HG02798 (cell line): ENCODE measurements at regions not wholly inside any gene's neighbourhood (a gene's known extent, or its start where the extent isn't known, plus 50 kb on each side); places are given as distances from the start of the nearest gene placed in this dataset.
"Not testable (repeated sequence)": the region's sequence is repeated elsewhere in the genome, so short reads cannot be mapped to it uniquely, and the experiment has no call there.

Experiments
- ATAC-seq: cut with Tn5 transposase; IDR thresholded peaks from one replicate; pipeline ENCODE4 v1.9.1; 2021; ENCODE audit warnings: mild to moderate bottlenecking; ENCODE audit not compliant: unreplicated experiment, poor library complexity

GRCh38 chr2:167701651-167702050 is 545.7 kb downstream of the STK39 start:
- ATAC-seq, result no peak

DNA sequence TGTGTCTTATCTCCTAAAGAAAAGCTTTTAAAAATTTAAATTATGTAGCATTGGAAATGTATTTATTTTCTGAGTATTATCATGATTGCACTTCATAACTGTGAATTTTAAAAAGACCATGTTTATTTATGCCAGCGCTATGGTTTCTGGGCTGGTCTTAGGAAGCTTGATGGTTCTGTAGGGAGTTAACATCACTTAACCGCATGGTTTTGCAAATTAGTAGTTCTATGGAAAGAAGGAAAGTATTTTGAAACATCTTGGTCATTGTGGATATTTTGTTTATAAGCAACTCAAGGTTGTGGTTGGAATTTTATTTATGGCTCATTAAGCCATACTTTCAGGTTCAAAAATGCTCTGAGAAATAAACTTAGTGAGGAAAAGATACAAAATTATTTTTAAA is 549.4 kb downstream of the STK39 start:
- ATAC-seq, result no peak

DNA sequence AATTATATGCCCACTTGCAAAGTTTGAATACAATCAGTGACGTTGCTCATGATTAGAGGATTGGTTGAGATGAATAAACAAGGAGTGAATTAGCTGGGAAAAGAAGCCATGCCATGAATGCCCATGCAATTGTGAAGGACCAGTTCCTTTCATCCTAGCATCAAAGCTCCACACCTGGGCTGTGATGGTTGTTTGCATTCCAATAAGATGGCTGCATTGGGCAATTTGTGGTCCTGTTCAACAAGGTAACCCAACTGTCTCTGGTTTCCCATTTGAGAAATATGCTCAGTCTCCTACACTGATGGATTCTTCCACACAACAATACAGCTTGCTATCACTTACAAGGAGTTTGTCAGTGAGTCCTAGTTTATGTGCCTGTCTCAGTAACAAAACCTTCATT is 550.2 kb downstream of the STK39 start:
- no peak for ATAC-seq

DNA sequence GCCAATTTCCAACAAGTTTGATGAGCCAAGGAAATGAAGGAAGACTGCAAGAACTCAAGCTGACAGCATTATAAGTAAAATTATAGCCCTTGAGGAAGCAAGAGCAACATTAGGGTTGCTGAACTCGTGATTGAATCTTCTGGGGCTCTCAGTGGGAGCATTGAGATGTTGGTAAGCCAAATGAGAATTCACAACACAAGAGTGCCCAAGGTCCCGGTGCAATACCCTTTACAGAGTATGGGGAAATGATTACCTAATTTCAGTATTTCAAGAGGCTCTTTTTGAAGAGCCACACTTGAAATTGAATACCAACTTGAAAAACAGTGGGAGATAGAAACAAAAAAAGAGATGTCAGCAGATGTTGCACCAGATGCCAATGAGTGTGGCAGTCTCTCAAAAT is 554.5 kb downstream of the STK39 start:
- no peak for ATAC-seq

GRCh38 chr2:167692191-167692590 is 555.2 kb downstream of the STK39 start:
- ATAC-seq, result no peak

- no peak for ATAC-seq
Measured at GRCh38 chr2:167689444-167689843, 558.0 kb downstream of the STK39 start.

DNA sequence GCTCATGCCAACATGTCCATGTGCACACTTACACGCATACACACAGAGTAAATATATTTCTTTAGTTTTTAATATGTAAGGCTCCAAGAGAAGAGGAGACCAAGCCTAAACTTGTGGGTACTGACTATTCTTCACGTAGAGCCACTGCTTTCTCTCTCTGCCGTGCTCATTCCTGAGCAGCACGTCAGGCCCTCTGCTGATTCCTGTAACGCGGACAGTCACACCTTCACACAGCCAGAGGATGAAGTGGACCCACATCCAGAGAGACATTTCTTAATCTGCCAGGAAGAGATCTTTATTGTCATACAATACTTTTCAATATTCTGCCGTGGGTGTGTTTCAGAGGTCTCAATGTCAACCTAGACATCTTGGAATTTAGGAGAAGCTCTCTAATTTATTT is 560.7 kb downstream of the STK39 start:
- ATAC-seq, result no peak

DNA sequence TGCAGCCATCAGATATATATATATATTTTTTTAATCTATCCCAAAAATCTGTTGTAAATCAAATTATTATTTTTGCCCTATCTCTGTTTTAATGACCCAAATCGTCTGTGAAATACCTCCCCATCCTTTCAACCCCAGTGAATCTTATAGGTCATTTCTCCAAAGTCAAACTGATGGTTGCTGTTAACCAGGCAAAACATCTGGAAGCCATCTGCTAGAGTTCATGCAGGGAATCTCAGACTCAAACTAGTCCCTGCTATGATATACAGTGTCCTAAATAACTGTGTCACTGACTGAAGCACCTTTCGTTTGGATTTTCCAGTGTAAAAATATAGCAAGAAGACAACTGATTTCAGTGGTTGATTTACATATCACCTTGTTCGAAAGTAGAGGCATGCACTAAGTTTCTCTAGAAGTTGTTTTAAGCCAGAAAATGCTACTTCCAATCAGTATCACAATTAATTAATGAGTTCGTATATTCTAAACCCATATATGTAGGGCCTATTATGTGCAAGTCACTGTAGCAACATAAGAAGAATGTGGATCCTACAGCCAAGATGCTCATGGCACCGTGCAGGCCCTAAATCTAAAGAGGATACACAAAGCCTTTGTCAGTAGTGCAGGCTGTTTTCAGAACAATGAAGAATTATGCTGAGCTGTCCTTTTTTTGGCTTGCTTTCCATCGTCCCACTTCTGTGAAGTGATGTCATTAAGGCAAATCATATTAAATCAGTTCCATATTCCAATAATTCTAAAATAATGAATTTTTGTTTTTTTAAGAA is 566.0 kb downstream of the STK39 start:
- ATAC-seq, result no peak

GRCh38 chr2:167678158-167678557 is 569.2 kb downstream of the STK39 start:
- ATAC-seq, result no peak

DNA sequence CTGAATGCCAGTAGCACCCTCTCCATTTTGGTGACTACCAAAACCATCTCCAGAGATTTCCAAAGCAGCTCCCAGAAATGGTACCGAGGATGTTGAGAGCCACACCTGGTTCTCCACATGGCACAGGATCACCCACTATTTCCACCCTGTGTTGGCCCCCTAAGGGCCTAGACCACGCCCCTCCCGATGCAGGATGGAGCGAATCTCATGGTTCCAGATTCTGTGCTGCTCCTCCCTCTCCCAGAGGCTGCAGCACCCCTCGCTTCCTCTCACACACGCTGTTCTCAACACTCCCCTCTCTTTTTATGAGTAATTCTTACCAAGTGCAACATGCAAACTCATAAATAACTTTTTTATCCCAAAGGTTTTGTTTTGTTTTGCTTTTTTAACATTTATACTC is 571.5 kb downstream of the STK39 start:
- ATAC-seq, result no peak

- ATAC-seq, result no peak
Measured at GRCh38 chr2:167670588-167670987, 576.8 kb downstream of the STK39 start.

- no peak for ATAC-seq
Measured at GRCh38 chr2:167653131-167653530, 594.3 kb downstream of the STK39 start.

- ATAC-seq, result no peak
Measured at GRCh38 chr2:167652401-167652800, 595.0 kb downstream of the STK39 start.

- ATAC-seq, result no peak
Measured at GRCh38 chr2:167651406-167652151, 595.8 kb downstream of the STK39 start.

- no peak for ATAC-seq
Measured at GRCh38 chr2:167646557-167646956, 600.8 kb downstream of the STK39 start.

DNA sequence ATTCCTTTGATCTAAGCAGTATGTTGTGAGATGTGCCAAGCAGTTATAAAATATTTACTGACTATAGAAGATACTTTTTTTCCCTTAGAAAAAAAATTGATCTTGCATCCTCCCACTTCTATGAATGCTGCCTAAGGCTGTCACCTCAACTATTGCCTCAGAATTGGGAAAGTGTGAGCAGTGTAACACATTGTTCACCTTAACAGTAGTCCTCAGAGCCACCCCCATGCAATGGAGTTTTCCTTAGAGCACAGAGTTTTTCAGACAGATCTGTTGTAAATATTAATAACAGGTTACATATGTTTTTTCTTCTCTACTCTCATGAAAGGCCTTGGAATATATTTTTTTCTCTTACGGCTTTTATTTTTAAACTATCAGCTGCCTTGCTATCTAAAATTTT is 607.3 kb downstream of the STK39 start:
- ATAC-seq, result no peak

DNA sequence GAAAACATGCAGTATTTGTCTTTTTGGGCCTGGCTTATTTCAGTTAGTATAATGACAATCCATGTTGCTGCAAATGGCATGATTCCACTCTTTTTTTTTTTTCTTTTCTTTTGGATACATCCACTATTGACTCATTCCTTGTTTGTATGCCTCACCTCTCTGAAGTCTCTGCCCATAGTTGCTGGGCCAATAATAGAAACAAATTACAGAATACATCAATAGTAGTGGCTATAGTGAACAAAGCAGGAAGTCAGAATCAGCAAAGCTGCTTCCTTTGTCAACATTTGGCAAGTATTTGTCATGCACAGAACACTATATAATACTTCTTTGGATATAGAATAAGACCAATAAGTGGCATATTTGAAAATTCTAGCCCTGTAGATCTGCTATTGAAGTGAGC is 609.7 kb downstream of the STK39 start:
- ATAC-seq, result no peak

DNA sequence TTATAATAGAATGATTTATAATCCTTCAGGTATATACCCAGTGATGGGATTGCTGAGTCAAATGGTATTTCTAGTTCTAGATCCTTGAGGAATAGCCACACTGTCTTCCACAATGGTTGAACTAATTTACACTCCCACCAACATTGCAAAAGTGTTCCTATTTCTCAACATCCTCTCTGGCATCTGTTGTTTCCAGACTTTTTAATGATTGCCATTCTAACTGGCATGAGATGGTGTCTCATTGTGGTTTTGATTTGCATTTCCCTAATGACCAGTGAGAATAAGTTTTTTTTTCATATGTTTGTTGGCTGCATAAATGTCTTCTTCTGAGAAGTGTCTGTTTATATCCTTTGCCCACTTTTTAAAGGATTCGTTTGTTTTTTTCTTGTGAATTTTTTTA is 615.1 kb downstream of the STK39 start:
- not testable (repeated sequence) for ATAC-seq

DNA sequence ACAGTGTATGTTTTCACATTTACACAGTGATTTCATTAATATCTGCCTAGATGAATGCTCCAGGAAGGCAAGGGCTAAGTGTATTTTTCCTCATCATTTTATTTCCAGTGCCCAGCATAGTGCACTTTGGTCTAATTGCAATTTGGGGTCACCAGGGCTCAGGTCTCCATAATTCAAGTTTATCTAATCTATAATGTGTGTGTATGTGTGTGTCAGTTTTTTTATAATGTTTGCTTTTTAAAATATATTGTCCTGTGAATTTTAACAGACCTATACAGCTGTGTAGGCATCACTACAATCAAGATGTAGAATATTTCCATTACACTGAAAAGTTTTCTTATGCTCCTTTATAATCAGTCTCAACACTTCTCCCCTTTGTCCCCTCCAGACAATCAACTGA is 620.4 kb downstream of the STK39 start:
- no peak for ATAC-seq

- no peak for ATAC-seq
Measured at GRCh38 chr2:167626301-167626700, 621.1 kb downstream of the STK39 start.

- ATAC-seq, result no peak
Measured at GRCh38 chr2:167616997-167617396, 630.4 kb downstream of the STK39 start.

DNA sequence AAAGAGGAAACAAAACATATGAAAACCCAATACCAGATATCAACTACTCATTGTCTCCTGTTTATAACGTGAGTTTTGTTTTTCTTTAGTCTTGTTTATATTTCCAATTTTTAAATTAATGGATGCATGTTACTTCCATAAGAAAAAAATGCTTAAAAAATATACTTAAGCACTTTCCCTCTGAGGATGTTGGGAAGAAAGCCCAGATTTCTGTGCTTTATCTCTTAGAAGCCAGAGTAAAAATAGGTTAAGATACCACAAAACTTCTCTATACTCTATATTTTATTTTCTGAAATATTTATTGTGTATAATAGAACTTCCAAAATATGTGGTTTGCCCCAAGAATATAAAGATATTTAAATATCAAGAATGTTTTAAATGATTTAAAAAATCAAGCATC is 633.9 kb downstream of the STK39 start:
- no peak for ATAC-seq
